T-helper 1 cell treated with Interleukin-12 subunit alpha and Interleukin-12 subunit beta and Interleukin-4 antibody, amounts not matched to agents 30 μg/mL and 1 μg/mL, for 36 hours (primary cell): ENCODE measurements at regions not wholly inside any gene's neighbourhood (a gene's known extent, or its start where the extent isn't known, plus 50 kb on each side); places are given as distances from the start of the nearest gene placed in this dataset.

ENCODE experiments used
- H3K27ac Mint-ChIP-seq: one replicate; pipeline ENCODE4 v1.8.0; 2021; ENCODE audit warnings: mild to moderate bottlenecking, mixed read lengths
- H3K27me3 Mint-ChIP-seq: one replicate; pipeline ENCODE4 v1.8.0; 2021; ENCODE audit warnings: low read depth, mixed read lengths
- H3K36me3 Mint-ChIP-seq: one replicate; pipeline ENCODE4 v1.8.0; 2021; ENCODE audit warnings: low read depth, mixed read lengths
- H3K4me1 Mint-ChIP-seq: one replicate; pipeline ENCODE4 v1.8.0; 2021; ENCODE audit warnings: low read depth, mixed read lengths
- H3K4me3 Mint-ChIP-seq: one replicate; pipeline ENCODE4 v1.8.0; 2021; ENCODE audit warnings: mild to moderate bottlenecking, moderate library complexity, mixed read lengths
- H3K9me3 Mint-ChIP-seq: one replicate; pipeline ENCODE4 v1.8.0; 2021; ENCODE audit warnings: mixed read lengths

DNA sequence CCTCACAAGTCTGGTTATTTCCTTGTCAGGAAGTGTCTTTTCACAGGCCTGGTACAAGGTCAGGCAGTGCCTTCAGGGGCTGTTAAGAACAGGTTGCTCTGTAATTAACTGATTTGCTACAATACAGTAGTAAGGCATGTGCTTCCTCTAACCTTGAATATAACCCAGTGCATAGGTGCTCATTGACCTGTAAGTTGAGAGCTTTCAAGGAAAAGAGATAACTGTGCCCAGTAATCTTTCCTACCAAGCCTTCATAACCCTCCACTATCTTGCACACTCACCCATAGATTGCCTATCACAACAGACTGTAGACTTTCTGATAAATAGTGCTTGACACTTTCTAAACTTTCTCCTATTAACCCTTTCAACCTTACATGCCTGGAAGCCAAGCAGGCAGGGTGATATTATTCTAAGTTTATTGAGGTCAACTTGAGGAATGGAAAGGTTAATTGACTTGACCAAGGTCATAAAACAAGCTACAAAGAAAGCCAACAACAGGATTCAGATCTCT lies 148.1 kb downstream of the PPARGC1A start:
- no peak overlapping the region for H3K27ac Mint-ChIP-seq
- no peaks in the 10 kb centered on the region for H3K27me3 Mint-ChIP-seq
- H3K36me3 Mint-ChIP-seq: no peaks in the 10 kb centered on the region
- H3K4me1 Mint-ChIP-seq: no peaks in the 10 kb centered on the region
- H3K4me3 Mint-ChIP-seq: no peak overlapping the region
- no peaks in the 10 kb centered on the region for H3K9me3 Mint-ChIP-seq

DNA sequence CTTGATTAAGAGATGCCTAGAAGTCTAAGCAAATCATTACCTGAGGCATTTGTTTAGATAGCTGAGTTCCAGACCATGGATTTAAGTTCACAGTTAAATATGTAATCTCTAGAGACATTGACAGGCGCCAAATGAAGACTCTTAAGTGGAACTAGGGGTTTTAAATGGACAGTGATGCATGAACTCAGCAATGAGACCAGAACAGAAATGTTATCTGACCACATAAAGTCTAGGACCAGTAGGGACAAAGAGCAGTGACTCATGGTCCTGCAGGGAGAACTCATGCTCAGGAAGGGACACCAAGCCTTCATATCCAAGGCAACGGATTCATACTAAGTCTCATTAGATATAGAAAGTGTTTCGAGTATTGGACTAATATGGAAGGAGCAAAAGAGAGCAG lies 152.3 kb downstream of the PPARGC1A start:
- Mint-ChIP-seq H3K4me3 (no peak overlapping the region), H3K9me3 (peaks cover 3% of the 10 kb centered on the region), H3K36me3 (no peaks in the 10 kb centered on the region), H3K4me1 (no peaks in the 10 kb centered on the region), H3K27me3 (no peaks in the 10 kb centered on the region), H3K27ac (no peak overlapping the region)

DNA sequence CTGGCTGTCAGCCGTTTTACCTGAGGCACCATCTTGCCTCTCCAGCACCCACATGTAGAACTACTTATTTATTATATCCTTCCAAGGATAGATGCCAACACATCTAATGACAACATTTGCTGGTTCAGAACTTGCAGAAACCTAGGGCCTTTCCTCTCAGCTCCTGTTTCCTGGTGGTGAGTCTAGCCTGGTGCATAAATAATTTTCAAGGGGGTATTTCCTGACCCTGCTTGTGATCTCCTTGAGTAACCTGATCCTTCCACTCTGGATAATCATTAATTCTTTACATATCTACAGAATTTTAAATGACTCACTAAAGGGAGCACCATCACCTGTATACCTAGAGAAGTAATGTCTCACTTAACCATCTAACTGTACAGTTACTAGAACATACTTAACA lies 153.4 kb downstream of the PPARGC1A start:
- H3K9me3 Mint-ChIP-seq: peaks cover 3% of the 10 kb centered on the region
- no peaks in the 10 kb centered on the region for H3K4me1 Mint-ChIP-seq
- no peaks in the 10 kb centered on the region for H3K27me3 Mint-ChIP-seq
- no peak overlapping the region for H3K27ac Mint-ChIP-seq
- H3K36me3 Mint-ChIP-seq: no peaks in the 10 kb centered on the region
- H3K4me3 Mint-ChIP-seq: no peak overlapping the region

DNA sequence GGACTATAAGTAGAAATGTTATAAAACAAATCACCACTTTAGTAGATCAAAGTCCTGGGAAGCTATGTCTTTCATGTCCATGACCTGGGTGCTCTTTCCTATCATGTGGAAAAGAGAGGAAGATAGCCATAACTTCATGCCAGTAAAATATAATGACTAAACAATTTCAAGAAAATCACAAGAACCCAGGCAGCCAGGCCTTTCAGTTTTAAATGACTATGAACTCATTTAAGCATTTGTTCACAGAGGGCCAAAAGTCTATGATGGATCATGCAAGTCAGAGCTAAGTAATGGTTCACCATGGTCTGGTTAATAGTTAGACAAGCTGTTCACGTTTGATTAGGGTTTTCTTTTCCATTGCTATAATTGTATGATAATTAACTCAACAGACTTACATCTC lies 155.8 kb downstream of the PPARGC1A start:
- Mint-ChIP-seq H3K9me3 (peaks cover 3% of the 10 kb centered on the region), H3K27me3 (no peaks in the 10 kb centered on the region), H3K27ac (no peak overlapping the region)

GRCh38 chr4:23733476-23733875 lies 156.4 kb downstream of the PPARGC1A start:
- H3K27me3 Mint-ChIP-seq: no peaks in the 10 kb centered on the region

More for the DNA sequence above, 155.8 kb downstream of the PPARGC1A start:
- Mint-ChIP-seq H3K4me1 (no peaks in the 10 kb centered on the region), H3K36me3 (no peaks in the 10 kb centered on the region), H3K4me3 (no peak overlapping the region)

DNA sequence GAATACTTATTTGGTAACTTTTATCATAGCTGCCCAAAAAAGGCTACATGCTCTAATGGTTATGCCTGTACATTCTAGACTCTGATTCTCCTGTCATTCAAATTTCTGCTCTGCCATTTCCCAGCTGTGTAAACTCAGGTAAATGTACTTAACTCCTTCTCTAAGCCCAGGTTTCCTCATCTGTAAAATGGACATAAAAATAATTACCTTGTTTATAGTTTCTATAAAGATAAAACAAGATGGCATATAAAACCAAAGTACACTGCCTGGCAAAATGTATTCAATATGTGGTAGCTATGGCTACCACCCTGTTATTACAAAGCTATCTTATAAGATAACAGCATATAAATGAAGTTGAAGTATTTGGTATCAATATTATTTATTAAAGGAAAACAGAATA lies 158.8 kb downstream of the PPARGC1A start:
- H3K4me1 Mint-ChIP-seq: no peaks in the 10 kb centered on the region
- H3K36me3 Mint-ChIP-seq: no peaks in the 10 kb centered on the region
- H3K9me3 Mint-ChIP-seq: peaks cover 3% of the 10 kb centered on the region
- no peak overlapping the region for H3K27ac Mint-ChIP-seq
- no peaks in the 10 kb centered on the region for H3K27me3 Mint-ChIP-seq
- no peak overlapping the region for H3K4me3 Mint-ChIP-seq

More at GRCh38 chr4:23733476-23733875, 156.4 kb downstream of the PPARGC1A start:
- Mint-ChIP-seq H3K4me1 (no peaks in the 10 kb centered on the region), H3K9me3 (peaks cover 3% of the 10 kb centered on the region), H3K36me3 (no peaks in the 10 kb centered on the region), H3K4me3 (no peak overlapping the region), H3K27ac (no peak overlapping the region)

- H3K4me1 Mint-ChIP-seq: no peaks in the 10 kb centered on the region
- no peaks in the 10 kb centered on the region for H3K27me3 Mint-ChIP-seq
- no peaks in the 10 kb centered on the region for H3K36me3 Mint-ChIP-seq
- H3K27ac Mint-ChIP-seq: no peak overlapping the region
- H3K4me3 Mint-ChIP-seq: no peak overlapping the region
- H3K9me3 Mint-ChIP-seq: peaks cover 9% of the 10 kb centered on the region
Measured at GRCh38 chr4:23728971-23729370, 160.9 kb downstream of the PPARGC1A start.

DNA sequence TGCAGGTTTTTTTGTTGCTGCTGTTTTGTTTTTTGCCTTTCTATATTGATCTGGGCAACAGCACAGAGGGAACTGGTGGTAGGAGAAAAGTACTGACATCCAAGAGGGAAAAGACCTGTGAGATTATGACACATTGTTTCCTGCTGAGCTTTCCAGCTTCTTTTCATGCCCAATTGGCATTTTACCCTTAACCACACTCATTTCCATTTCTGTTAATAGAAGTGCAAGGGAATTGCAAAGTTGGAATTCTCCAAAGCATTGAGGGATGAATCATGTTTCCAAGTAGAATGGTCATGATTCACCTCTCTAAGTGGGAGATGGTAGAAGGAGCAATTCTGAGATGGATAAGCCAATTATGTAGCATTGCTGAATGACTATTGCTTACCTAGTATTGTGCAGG lies 161.5 kb downstream of the PPARGC1A start:
- H3K9me3 Mint-ChIP-seq: peaks cover 9% of the 10 kb centered on the region
- H3K4me1 Mint-ChIP-seq: no peaks in the 10 kb centered on the region
- no peak overlapping the region for H3K27ac Mint-ChIP-seq
- H3K36me3 Mint-ChIP-seq: no peaks in the 10 kb centered on the region
- no peak overlapping the region for H3K4me3 Mint-ChIP-seq
- no peaks in the 10 kb centered on the region for H3K27me3 Mint-ChIP-seq

GRCh38 chr4:23720556-23720955 lies 169.3 kb downstream of the PPARGC1A start:
- no peak overlapping the region for H3K4me3 Mint-ChIP-seq
- H3K36me3 Mint-ChIP-seq: no peaks in the 10 kb centered on the region
- H3K27ac Mint-ChIP-seq: no peak overlapping the region
- H3K9me3 Mint-ChIP-seq: peaks cover 3% of the 10 kb centered on the region
- no peaks in the 10 kb centered on the region for H3K4me1 Mint-ChIP-seq
- no peaks in the 10 kb centered on the region for H3K27me3 Mint-ChIP-seq

GRCh38 chr4:23718435-23718834 lies 171.4 kb downstream of the PPARGC1A start:
- no peaks in the 10 kb centered on the region for H3K27me3 Mint-ChIP-seq
- H3K9me3 Mint-ChIP-seq: no peaks in the 10 kb centered on the region
- no peak overlapping the region for H3K27ac Mint-ChIP-seq
- H3K36me3 Mint-ChIP-seq: no peaks in the 10 kb centered on the region
- no peak overlapping the region for H3K4me3 Mint-ChIP-seq
- no peaks in the 10 kb centered on the region for H3K4me1 Mint-ChIP-seq

DNA sequence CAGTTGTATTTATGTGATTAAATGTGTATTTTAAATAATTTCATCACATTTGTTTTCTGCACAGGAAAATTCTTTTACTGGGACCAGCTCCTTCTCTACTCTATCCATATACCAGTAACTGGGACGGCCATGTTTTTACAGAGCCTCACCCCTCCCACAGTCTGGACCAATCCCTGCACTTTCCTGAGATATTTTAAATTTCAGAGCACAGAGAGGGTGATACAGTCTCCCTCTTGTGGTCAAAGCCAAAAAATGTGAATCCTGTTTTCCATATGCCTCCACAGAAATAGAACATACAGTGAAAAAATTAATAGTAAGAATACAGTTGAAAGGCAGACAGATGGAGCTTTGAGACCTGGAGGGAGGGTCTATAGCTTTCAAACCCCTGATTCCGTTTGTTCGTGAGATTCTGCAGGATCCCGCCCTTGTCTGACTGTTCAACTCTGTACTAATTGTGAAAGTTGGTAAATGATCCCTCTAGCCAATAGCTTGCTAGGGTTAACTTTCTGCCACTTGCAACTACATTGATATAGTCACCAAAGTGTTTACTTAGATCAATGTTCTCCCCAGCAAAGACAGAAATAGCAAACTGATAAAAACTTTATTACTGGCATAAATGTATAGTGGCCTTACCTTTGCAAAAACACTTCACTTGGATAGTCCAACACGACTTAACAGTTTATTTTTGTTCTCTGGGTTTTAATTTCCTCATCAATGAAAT lies 172.2 kb downstream of the PPARGC1A start:
- Mint-ChIP-seq H3K9me3 (no peaks in the 10 kb centered on the region), H3K27me3 (no peaks in the 10 kb centered on the region), H3K36me3 (no peaks in the 10 kb centered on the region), H3K27ac (no peak overlapping the region), H3K4me1 (no peaks in the 10 kb centered on the region), H3K4me3 (no peak overlapping the region)

- Mint-ChIP-seq H3K27ac (no peak overlapping the region), H3K4me3 (no peak overlapping the region), H3K36me3 (no peaks in the 10 kb centered on the region), H3K4me1 (no peaks in the 10 kb centered on the region), H3K27me3 (no peaks in the 10 kb centered on the region), H3K9me3 (no peaks in the 10 kb centered on the region)
Measured at GRCh38 chr4:23710298-23710697, 179.5 kb downstream of the PPARGC1A start.

DNA sequence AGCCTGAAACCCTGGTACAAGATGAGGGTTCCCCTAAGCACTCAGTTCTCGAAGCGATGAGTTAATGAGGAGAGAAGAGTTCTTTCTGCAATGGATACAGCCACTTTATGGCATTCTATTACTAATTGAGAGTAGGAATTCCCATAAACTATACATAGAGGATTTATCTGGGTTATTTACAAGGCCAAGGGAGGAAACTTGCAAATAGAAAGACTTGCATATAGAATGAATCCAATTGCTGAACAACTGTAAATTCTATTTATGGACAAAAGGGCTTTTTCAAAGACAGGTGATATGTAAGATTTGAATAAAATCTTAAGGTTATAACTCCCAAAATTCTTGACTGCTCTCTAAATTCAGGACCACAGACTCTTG lies 182.2 kb downstream of the PPARGC1A start:
- Mint-ChIP-seq H3K4me3 (no peak overlapping the region), H3K27ac (no peak overlapping the region), H3K9me3 (no peaks in the 10 kb centered on the region), H3K4me1 (no peaks in the 10 kb centered on the region), H3K27me3 (no peaks in the 10 kb centered on the region), H3K36me3 (no peaks in the 10 kb centered on the region)

DNA sequence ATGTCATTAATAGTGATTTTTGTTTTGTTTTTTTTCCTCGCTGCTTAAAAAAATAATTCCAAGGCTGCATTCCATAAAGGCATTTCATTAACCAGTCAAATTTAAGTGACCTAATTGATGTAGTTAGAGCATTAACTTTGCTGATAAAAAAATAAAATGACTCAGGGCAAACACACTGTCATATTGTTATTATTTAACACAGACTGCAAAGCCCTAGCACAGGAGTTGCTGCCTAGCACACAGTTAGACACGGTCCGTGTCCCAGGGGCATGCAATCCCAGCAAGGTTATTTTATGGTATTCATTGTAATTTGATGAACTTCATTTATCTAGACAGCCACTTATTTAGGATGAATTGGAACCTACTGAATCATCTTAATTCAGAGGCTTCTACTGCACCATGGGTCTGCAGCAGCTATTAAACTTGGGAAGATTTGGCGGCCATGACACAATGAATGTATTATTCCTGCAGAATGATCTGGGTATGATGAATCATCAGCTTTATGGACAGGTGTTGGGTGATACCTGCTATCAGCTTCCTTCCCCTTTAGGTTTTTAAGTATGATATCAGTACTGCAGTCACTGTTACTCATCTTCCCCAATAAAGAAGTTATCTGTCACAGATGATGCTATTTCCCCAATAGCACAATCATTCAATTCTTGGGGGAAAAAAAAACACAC lies 182.7 kb downstream of the PPARGC1A start:
- Mint-ChIP-seq H3K27me3 (no peaks in the 10 kb centered on the region), H3K9me3 (no peaks in the 10 kb centered on the region), H3K4me3 (no peak overlapping the region), H3K4me1 (no peaks in the 10 kb centered on the region), H3K27ac (no peak overlapping the region), H3K36me3 (no peaks in the 10 kb centered on the region)

DNA sequence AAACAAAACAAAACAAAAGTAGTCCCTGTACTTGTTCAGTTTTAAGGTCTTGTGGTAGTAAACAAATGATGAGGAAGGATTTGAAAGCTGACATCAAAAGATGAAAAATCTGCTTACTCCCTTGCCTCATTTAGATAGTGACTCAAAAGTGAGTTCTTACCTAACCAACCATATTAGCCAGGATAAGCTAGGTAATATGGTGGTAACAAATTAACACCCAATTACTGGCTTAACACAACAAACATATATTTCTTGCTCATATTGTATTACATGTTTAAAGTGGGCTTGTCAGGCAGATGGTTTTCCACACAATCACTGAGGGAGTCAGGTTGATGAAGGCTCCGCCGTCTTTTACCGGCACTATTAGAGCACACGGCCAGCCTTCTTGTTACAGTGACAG lies 189.7 kb downstream of the PPARGC1A start:
- no peak overlapping the region for H3K27ac Mint-ChIP-seq
- no peaks in the 10 kb centered on the region for H3K36me3 Mint-ChIP-seq
- no peaks in the 10 kb centered on the region for H3K27me3 Mint-ChIP-seq
- no peaks in the 10 kb centered on the region for H3K4me1 Mint-ChIP-seq
- H3K9me3 Mint-ChIP-seq: no peaks in the 10 kb centered on the region
- no peak overlapping the region for H3K4me3 Mint-ChIP-seq
